HG03135 (cell line): ENCODE measurements at regions not wholly inside any gene's neighbourhood (a gene's known extent, or its start where the extent isn't known, plus 50 kb on each side); places are given as distances from the start of the nearest gene placed in this dataset.
"Not testable (repeated sequence)": the region's sequence is repeated elsewhere in the genome, so short reads cannot be mapped to it uniquely, and the experiment has no call there.

Experiments
- ATAC-seq: cut with Tn5 transposase; IDR thresholded peaks from one replicate; pipeline ENCODE4 v1.9.1; 2021; ENCODE audit warnings: mild to moderate bottlenecking, moderate library complexity; ENCODE audit not compliant: unreplicated experiment

DNA sequence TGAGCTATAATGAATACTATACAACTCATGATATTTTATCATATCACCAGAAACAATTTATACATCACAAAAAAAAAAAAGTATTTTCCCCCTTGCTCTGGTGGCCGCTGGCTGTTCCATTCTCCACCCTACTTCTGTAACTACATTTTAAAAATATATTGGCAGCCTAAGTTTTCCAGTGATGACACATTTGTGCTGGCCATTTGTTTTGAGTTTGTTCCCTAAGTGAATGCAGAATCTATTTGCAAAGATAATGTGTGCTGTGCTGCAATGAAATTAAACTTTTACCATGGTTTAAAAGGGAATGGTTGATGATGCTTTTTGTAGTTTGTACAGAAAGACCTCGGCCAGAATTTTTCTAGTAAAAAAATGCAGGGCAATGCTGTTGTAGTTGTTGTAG is 1092.8 kb downstream of the TMTC2 start:
- ATAC-seq: no peak

DNA sequence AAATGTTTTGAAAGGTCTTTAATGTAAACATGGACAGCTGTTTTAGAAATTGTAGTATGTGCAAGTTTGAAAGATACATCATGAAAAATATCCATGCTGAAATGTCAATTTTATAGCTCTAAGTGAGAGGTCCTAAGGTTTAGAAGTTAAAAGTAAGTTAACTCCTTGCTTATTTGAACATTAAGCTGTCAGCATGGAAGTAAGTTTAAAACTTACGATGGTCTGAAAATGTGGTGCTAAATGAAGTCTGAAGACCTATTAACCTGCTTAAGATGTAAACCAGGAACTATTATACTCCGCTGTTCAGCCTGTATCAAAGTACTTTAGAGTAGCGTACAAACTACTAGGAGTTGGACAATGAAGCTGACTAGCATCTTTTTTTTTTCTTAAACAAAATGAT is 1082.4 kb downstream of the TMTC2 start:
- ATAC-seq: no peak

DNA sequence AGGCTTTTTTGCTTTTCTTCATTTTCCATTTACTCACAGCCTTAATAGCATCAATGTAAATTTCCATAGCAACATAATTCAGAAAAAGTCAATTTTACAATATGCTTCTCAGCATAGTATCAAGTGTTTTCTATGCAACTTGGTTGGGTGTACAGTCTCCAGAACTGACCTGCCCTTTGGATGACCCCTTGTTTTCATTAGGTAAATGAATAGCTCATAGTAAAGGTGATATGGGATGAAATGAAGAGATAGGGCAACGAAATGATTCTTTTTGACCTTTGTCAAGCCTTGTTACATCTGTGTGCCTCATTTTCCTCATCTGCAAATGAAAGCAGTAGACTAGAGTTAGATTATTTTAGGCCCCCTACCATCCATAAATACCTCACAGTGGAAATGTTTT is 1081.0 kb downstream of the TMTC2 start:
- ATAC-seq: no peak

DNA sequence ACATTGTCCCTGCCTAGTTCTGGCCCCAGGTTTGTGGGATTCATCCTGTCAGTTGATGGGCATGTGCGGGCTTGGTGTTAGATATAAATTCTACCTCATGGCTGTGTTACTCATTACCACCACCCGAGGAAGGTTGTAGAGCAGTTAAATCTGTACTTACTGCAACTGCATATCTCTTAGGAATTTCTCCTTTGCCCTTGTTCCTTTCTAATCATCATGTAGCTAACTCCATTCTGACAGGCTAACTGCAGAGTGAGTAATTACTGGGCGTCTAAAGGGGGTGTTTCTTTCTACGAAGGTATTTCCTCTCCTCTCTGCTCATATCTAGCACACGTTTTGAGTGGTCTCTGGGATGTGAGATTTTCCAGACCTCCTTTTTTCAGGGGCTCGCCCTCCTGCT is 1076.7 kb downstream of the TMTC2 start:
- ATAC-seq: no peak

DNA sequence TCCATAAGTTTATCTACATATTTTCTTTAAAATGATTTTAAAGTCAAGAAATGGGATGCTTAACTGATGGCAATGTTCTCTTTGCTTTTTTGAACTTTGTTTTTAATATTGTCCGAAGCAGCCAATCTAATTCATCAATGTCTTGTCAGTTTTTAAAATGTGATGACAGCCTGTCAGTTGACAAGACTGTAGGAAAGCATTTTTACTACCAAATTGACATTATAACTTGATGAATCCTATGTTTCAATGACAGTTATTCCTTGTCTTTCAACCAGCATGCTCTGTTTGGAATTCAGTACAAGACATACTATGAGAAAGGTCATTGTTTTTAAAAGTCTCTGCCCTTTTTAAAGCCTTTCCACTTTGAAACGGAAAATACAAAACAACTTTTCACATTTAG is 1073.2 kb downstream of the TMTC2 start:
- ATAC-seq: no peak

DNA sequence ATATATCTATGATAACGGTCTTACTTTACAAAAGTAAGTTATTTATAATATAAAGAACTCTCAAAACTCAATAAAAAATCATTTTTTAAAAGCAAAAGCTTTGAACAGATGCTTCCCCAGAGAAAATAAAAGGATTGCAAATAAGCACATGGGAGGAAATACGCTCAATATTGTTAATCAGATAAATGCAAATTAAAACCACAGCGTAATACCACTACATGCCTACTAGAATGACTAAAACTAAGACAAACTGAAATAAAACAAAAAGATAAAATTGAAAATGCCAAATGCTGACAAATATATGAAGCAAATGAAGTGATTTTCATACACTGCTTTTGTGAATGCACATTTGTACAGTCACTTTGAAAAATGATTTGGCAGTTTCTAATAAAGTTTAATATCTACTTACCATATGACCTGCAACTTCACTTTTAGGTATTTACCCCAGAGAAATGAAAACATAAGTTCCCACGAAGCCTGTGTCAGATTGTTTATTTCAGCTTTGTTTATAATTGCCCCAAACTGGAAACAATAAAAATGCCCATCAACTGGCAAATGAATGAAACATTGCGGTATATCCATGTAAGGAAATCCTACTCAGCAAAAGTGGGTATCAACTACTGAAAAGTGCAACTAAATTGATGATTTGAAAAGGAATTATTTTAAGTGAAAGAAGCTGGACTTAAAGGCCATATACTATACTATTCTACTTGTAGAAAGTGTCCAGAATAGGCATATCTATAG is 1072.4 kb downstream of the TMTC2 start:
- no peak for ATAC-seq

DNA sequence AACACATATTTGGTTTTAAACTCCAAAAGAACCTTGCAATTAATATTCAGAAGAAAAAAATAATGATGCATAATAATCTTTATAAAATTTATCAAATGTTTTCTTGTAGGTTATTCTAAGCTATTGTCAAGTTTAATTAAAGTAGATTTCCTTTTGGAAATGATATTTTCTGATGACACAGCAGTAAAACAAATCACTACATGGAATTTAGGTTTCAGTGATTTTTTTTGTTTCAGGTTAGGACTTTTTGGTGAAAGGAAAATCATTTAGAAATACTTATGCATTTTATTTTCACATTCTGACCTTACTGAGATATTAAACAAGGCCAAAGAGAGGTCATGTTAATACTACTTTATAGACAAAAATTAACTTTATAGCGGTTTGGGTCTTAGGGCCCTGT is 1067.2 kb downstream of the TMTC2 start:
- ATAC-seq: no peak

DNA sequence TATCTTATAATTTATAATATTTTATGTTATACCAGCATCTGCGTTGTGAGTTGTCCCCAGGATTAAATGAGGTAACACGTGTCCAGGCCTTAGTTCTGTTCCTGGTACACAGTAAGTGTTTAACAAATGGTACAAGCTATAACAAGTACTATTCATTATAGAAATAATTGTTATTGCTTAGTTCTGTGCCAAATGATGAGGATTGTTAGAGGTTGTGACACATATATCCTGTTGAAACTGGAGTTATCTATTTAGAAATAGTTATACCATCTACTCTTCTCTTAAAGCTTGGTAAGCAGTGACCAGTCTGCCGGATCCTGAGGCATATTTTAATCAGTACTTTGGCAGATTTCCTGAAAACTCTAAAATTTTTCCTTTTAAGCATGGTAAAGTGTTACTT is 1066.5 kb downstream of the TMTC2 start:
- no peak for ATAC-seq

DNA sequence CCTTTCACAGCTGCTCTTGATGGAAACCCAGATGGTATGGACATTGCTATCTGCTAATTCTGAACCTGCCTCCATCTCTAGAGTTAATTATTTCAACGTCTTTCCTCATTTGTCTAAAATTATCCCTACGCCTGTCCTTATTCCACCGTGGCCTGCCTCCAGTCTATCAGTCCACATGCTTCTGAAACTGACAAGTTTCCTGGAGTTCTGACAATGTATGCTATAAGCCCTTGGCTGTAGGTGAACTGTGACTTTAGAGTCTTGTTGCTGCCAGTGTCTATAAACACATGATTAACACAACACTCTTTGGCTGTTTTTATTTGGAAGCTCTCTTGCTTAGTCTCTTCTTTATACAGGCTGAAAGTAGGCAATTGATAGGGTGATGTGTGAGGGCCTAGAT is 1052.9 kb downstream of the TMTC2 start:
- no peak for ATAC-seq

DNA sequence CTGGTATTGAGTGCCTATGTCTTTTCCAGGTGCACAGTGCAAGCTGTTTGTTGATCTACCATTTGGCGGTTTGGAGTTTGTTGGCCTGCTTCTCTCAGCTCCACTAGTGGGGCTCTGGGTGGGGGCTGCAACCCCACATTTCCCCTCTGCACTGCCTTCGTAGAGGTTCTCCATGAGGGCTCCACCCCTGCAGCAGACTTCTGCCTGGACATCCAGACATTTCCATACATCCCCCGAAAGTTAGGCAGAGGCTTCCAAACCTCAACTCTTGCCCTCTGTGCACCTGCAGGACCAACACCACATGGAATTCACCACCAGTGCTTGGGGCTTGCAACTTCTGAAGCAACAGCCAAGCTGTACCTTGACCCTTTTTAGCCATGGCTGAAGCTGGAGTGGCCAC is 1024.1 kb downstream of the TMTC2 start:
- no peak for ATAC-seq

DNA sequence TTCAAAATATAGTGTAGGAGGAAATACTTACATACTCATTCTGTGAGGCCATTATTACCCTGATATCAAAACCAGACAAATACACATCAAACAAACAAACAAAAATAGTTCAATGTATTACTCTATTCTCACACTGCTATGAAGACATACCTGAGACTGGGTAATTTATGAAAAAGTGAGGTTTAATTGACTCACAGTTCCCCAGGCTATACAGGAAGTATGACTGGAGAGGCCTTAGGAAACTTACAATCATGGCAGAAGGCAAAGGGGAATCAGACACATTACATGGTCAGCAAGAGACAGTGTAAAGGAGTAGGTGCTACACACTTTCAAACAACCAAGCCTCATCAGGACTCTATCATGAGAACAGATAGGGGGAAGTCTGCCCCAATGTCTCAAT is 1023.2 kb downstream of the TMTC2 start:
- ATAC-seq: no peak

DNA sequence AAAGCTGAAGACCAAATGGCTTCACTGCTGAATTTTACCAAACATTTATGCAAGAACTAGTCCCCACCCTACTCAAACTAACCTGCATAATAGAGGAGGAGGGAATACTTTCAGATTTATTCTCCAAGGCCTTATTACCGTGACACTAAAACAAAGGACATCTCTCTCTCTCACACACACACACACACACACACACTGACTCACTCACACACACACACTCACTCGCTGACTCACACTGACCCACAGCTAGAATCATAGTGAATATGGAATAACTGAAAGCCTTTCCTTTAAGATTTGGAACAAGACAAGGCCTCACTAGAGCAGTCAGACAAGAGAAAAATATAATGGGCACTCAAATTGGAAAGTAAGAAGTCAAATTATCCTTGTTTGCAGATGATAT is 1014.1 kb downstream of the TMTC2 start:
- ATAC-seq: no peak

DNA sequence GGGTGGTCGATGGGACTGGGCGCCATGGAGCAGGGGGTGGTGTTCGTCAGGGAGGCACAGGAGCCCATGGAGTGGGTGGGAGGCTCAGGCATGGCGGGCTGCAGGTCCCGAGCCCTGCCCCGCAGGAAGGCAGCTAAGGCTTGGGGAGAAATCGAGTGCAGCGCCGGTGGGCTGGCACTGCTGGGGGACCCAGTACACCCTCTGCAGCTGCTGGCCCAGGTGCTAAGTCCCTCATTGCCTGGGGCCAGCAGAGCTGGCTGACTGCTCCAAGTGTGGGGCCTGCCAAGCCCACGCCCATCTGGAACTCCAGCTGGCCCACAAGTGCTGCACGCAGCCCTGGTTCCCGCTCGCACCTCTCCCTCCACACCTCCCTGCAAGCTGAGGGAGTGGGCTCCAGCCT is 1009.6 kb downstream of the TMTC2 start:
- not testable (repeated sequence) for ATAC-seq

DNA sequence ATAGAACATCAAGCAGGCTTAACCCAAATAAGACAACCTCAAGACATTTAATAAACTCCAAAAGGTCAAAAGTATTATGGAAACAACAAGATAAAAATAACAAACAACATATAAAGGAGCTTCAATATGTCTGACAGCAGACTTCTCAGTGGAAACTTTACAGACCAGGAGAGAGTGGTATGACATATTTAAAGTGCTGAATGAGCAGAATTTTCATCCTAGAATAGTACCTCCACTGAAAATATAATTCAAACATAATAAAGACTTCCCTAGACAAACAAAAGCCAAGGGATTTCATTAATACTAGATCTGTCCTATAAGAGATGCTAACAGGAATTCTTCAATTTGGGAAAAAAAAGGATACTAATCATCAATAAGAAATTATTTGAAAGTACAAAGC is 1005.0 kb downstream of the TMTC2 start:
- no peak for ATAC-seq

DNA sequence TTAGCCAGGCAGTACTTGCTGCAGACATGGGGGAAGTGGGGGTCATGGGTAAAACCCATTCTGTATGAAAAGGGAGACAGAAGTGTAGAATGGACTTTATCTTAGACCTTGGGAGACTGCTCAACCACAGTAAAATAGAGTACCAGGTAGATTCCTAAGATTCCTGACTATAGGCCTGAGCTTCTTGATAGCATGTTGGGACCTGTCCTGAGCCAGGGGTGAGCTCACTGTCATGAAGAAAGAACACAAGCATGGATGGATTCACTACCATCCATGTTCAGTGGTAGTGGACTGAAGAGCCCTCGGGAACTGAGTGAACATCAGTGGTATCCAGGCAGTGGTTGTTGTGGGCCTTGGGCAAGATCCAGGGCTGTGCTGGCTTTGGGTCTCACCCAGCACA is 1003.8 kb downstream of the TMTC2 start:
- ATAC-seq: no peak

DNA sequence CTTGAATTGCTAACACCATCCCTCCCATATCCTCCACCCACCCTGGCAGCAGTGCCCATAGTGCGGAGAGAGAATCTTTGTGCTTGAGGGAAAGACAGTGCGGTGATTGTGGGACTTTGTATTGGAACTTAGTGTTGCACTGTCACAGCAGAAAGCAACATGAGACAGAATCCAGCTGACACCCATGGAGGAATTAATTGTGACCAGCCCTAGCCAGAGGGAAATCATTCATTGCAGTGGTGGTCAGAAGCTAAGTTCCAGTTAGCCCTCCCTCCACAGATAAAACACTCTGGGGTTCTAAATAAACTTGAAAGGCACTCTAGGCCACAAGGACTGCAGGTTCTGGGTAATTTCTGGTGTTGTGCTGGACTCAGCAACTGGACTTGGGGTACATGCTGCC is 1002.6 kb downstream of the TMTC2 start:
- no peak for ATAC-seq

DNA sequence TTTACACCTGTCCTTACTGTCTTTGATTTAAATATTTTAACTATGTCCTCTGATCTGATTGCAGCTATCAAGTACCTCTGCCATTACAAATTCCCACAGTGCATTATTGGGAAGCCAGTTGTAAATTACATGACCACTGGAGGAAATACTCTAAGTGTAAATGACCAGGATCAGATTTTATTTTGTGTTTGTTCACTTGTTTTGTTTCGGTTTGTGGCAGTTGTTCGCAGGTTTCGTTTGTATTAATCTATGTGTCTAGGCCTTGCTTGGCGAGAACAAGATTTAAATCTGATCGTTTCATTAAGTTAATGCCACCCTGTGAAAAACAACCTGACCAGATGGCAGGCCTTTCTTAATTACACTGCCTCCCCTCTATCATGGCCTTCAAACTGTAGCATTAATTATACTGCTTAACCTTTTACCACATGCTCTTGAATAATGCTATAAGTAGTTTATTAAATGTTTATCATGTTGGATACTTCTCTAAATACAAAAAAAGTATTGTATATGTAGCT is 990.1 kb downstream of the TMTC2 start:
- no peak for ATAC-seq

DNA sequence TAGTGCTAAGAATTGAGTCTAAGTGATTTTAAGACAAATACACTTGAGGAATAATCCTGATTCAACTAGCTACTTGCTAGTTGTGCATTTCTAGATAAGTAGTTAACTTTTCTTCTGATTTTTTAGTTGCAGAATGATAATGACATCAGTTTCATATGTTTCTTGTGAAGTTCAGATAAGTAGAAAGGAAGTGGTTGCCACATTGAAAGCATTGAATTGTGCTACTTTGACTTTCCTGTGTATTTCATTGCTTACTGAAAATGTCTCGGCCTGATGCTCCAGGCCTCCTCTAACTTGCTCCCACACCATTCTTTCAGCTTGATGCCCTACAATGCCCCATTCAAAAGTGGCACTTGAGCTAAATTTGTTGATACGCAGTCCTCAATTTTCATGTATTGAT is 980.0 kb downstream of the TMTC2 start:
- ATAC-seq: no peak

DNA sequence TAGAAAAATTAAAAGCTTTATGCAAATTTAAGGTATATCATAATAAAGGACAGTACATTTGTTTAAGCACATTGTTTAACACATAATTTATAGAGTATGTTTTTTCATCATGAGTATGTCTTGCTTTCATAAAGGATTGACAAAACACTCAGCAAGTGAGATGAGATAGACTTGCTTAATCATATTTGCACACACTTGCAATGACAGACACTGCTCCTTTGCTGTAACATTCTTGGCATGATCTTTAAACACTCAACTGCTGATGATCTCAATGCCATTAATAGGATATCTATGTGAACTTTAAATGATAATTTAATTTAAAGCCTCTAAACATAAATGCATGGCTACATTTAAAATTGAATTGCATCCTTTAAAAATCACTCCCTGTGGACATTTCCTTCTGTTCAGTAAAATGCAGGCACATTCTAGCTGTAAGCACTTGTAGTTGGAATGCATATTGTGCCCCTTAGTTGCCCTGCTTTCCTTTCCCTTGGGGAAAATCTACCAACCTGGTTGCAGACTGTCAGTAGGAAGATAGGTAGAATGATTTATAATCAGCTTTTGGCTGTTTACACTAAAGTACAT is 979.0 kb downstream of the TMTC2 start:
- no peak for ATAC-seq

DNA sequence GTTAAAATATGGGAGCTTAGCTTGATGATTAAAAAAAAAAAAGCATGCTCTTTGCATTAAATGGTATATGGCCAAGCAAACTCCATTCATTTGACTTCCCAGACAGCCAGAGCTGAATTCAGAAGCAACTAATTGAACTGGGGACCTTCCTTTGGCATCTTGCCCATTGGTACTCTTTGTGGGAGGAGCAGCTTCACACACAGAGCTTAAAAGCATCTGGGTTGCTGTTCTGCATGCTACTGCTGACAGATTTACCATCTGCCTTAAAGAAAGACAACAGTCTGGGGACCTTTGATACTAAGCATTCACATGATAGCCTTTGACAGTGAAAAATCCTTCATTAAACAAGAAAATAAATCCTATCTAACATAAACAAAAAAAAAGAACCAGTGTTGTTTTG is 977.9 kb downstream of the TMTC2 start:
- ATAC-seq: no peak

DNA sequence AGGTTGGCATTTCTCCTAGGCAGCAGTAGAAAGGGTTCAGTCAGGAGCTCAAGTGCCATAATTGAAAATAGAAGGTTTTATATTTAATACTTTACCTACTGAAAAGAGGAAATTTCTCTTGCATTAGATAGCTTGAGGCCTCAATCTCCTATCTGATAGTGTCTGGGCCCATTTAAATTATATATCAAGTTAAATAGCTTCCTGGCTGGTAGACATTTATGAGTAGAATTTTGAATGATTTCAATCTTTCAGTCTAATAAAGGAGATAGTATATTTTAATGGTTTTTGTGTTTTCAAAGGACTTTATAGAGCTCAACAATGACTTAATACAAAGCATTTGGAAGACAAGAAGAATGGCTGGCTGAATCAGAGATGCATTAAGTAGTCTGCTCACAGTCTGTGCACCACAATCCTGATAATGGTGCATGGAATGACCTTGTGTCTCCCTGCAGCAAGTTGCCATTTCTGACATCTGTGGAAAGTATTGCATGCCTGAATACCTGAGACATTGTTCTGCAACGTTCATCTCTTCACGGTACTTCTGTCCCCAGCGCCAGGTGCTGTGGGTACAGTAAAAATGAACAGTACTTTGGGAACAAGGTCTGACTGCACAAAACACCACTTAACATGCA is 974.1 kb downstream of the TMTC2 start:
- ATAC-seq: no peak

DNA sequence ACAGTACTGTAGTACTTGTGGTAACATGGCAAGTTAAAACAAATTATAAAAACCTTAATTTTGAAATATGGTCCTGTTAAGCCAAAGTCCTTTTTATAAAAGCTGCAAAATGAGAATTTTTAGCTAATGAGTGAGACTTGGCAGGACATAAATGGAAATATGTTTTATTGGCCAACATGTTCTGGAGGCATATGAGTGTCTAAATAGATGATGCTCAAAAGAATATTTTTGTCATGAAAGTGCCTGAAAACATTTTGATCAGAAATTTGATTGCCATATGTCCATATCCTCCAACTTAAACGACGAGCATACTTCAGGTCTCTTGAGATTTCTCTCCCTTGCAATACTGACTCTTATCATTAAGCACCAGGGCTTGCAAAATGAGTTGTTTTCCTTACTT is 972.6 kb downstream of the TMTC2 start:
- no peak for ATAC-seq
